ENCODE measurements at regions not wholly inside any gene's neighbourhood (a gene's known extent, or its start where the extent isn't known, plus 50 kb on each side); places are given as distances from the start of the nearest gene placed in this dataset.

- DNase-seq, result no peak
These were observed 376.9 kb downstream of the PPP3CA start for GRCh38 chr4:100970414-100970813.

GRCh38 chr4:100969925-100970324 lies 377.4 kb downstream of the PPP3CA start:
- no peak for DNase-seq

GRCh38 chr4:100968046-100968445 lies 379.3 kb downstream of the PPP3CA start:
- no peak for DNase-seq

GRCh38 chr4:100963627-100964026 lies 383.7 kb downstream of the PPP3CA start:
- no peak for DNase-seq

DNA sequence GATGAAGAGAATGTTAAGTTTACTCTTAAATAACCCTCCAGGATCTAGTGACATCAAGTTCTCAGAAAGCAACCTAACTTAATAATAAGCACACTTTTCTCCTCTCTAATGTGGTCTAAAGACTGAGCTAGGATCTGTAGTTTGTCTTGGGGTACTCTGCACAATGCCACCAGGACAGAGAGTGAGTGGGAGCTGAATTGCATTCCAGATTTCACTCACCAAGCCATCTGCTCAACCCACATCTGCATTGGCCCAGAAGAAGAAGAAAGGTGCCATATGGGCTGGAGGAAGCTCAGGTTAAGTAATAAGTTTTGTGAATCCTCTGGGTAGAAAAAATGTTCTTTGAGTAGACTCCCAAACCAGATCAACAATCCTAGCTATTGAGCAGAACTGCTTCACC lies 384.6 kb downstream of the PPP3CA start:
- no peak for DNase-seq

DNA sequence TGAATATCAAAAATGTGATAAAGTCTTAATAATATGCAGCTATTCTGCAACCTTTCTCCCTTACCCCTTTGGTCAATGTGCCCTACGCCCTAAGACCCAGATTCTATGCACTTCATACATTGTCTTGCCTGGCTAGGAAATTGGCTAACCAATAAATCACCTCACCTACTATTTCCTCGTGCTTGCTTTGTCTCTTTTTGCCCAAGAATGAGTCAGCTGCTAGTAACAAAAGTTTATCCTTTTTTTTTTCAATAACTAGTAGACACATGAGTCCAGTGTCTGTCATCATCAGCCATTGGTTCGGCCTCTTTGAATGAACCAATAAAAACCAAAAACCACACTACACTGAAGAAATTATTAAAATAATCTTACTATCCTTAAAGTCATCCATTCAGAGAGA lies 387.1 kb downstream of the PPP3CA start:
- DNase-seq, result no peak

GRCh38 chr4:100954046-100954445 lies 393.3 kb downstream of the PPP3CA start:
- no peak for DNase-seq

GRCh38 chr4:100953616-100954015 lies 393.7 kb downstream of the PPP3CA start:
- DNase-seq, result no peak

DNA sequence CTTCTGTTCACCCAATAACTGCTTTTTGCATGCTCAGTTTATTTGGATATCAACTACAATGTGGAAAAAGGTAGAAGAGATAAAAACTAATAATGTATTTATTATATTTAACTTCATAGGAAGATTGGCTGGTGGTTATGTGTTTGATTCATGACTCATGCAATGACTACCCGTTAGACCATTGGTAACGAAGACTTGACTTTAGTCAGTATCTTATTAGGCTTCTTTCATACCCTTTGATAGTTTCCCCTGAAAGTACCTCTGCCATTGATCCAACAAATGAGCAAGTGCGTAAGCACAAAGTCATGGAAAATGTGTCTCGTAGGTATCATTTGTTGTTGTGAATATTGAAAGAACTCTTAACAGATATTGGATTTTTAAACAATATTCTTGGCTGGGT lies 394.7 kb downstream of the PPP3CA start:
- no peak for DNase-seq

DNA sequence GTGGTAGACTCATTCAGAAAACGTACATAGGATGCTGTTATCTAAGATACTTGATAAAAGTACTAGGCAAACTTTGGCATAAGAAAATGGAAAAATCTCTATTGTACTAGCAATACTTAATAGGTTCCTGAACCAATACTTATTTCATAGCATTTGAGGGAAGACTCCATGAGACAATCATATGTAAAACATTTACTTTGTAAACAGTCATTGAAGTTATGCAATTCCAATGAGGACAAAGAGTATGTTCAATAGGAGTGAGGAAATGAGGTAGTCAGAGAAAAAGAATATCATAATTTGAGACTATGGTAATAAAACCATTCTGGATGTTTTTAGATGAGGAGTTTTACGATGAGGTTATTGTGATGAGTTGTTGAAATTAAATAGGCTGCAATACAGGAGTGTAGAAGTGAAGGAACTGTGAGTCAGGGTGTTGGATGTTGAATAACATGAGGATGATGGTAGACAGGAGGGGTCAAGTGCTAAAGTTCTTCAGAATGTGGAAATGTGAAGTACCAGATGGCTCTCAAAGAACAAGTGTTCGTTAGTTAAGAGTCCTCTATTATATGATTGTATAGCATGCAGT lies 397.9 kb downstream of the PPP3CA start:
- DNase-seq, result no peak

DNA sequence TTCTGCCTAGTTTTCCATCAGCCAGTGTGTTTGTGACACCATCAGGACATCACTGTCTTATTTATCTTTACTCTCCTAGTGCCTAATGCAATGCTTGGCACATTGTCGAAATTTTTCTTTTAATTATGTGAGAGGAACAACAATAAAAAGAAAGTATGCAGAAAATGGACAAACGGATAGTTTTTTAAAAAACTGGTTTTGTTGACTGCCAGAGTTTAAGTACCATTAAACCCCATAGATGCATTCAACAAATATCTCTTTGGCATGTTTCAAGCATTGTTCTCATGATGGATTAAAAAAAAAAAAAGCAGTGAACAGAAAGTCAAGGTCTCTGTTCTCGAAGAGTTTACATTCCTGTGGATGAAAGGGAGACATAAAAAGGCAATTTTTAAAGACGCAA lies 398.4 kb downstream of the PPP3CA start:
- no peak for DNase-seq

GRCh38 chr4:100945789-100946188 lies 401.5 kb downstream of the PPP3CA start:
- no peak for DNase-seq

- peak; percentile 24 for DNase-seq
These were observed 408.6 kb downstream of the PPP3CA start for GRCh38 chr4:100938698-100939097.

DNA sequence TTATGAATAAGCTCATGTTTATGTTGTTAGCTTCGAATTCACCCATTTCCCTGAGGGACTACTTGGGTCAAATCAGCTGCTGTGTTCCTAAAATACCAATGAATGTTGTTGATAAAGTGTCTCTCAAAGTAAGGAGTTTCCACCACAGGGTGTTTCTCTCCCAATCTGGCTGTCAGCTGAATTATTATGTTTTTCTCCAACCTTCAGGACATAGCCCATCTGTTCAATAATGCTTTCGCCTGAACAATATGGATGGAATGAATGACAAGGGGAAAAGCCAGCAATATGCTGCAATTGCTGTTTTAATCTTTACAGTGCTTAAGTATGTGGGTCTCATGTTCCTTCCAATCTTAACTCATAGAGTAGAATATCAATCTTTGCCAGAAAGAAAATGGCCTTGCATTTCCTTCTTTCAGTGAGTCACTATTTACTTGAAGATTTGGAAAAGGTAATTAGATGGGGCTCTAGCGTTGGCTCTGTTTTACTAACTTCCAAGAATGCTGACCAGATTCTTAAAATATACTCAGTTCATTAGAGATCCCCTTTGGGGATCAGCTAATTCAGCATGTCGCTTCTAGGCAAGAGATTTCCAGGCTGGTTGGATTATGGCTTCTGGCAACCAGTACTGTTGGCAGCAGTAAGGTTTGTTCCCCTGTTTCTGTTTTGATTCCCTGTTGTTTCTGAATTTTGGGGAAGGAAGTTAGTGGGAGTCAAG lies 410.5 kb downstream of the PPP3CA start:
- DNase-seq, result no peak

GRCh38 chr4:100935090-100935489 lies 412.2 kb downstream of the PPP3CA start:
- DNase-seq, result no peak

DNA sequence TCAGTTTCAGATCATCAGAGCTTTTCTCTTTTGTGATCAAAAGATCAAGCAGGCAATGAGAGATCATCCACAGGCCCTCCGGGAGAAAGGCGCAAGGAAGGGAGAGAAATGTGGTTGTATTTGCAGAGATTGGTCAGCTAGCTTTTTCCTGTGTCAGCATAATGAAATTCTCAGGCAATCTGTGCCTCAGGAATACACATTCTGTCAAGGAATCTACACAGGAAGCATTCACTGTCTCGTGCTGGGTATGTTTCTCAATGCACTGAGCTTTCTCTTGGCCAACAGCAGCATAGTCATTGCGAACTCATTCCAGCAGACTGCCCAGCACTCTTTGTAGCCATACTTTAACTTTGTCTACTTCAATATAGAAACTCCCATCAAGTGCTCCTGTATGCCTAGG lies 413.7 kb downstream of the PPP3CA start:
- no peak for DNase-seq

GRCh38 chr4:100929758-100930157 lies 411.9 kb upstream of the EMCN start:
- DNase-seq, result no peak

GRCh38 chr4:100929135-100929534 lies 411.3 kb upstream of the EMCN start:
- DNase-seq, result no peak

GRCh38 chr4:100926039-100926717 lies 408.4 kb upstream of the EMCN start:
- DNase-seq, result no peak

DNA sequence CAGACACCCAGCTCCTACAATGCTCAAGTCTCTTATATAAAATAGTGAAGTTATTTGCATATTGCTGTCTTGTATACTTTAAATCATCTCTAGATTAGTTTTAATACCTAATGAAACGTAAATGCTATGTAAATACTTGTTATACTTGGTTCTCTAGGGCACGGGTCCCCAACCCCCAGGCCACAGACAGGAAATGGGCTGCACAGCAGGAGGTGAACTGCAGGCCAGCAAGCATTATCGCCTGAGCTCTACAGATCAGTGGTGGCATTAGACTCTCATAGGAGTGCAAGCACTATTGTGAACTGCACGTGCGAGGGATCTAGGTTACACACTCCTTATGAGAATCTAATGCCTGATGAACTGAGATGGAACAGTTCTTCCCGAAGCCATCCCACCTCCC lies 395.9 kb upstream of the EMCN start:
- no peak for DNase-seq

DNA sequence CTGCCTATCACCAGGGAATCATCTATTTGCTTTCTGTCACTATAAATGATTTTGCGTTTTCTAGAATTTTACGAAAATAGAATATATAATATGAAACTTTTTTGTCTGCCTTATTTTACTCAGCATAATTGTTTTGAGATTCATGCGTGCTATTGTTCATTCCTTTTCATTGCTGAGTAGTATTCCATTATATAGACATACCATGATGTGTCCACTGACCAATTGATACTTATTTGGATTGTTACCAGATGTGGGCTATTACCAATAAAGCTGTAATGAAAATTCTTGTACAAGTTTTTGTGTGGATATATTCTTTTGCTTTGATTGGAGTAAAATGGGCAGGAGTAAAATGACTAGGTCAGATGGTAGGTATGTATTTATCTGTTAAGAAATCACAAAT lies 390.7 kb upstream of the EMCN start:
- no peak for DNase-seq

DNA sequence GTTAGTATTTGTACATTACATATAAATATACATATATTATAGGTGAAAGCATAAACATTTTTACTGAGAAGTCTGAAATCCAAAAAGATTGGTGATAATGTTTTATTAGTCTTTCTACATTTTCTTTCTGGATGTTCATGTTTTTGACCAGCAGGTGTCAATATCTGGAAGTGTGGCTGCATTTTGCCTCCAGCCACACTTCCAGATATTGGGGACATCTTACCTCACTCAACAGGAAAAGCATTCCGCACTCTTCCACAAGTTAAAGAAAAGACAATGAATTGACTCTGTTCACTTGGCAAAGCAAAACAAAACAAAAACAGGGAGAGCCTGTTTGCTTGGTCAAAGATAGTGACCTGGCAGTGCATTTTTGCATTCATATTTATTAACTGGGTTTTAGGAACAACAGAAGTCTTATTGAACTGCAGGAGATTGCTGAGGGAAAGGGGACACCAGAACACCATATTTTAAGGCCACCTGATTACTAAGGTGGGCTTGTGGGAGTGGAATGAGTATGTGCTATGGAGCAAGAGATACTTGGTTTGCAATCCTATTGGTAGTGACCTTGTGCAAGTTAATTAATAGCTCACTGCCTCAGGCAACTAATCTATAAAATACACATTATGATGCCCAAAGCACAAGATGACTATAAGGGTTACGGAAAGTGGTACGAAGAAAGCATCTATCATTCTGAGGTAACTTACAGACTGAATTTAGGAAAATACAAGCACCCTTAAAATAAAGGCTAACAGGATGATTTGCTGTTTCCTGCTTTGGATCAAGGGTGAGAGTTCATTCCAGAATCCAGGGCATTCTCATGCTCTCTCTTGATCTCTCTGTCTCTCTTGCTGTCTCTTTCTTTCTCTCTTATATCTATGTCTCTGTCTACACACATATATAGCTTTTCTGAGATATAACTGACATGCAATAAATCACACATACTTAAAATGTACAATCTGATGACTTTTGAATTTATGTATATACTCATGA lies 389.9 kb upstream of the EMCN start:
- no peak for DNase-seq

DNA sequence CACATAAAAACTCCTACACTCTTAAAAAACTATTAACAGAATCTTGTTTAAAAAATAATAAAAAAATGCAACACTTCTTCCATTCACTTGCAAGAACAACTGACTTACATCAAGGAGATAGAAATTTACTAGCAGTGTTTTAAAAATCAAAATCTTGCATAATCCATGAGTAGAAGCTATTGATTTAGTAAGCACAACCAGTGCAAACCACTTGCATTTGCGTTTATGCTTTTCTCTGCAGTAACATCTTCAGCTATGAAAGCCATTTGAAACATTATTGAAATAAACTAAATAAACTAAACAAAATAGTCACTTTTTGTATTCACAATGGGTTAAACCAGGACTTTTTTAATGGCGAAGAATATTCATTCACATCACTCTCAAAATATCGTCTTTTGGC lies 389.2 kb upstream of the EMCN start:
- DNase-seq, result no peak

Data from NCI-H2107 (cell line).